K562 (cell line): ENCODE measurements at regions not wholly inside any gene's neighbourhood (a gene's known extent, or its start where the extent isn't known, plus 50 kb on each side); places are given as distances from the start of the nearest gene placed in this dataset.

ENCODE experiments used
- CAMTA2 ChIP-seq: fragments of 250-450 bp; sonication (Bioruptor Pico); conservative IDR thresholded peaks from 2 replicates; pipeline ENCODE4 v1.5.1; 2022
- CBFA2T2 ChIP-seq: fragments of 450-650 bp; conservative IDR thresholded peaks from 2 replicates; pipeline ENCODE4 v1.6.1; 2017; ENCODE audit warnings: mild to moderate bottlenecking
- CHD7 ChIP-seq: fragments of 200-600 bp; sonication (generic); IDR thresholded peaks from one replicate; pipeline ENCODE4 v1.6.1; 2012; ENCODE audit warnings: mild to moderate bottlenecking, low read depth, low read length, inconsistent platforms
- CTBP1 ChIP-seq: fragments of 450-650 bp; IDR thresholded peaks from 2 replicates; pipeline ENCODE4 v1.6.1; 2016; ENCODE audit warnings: borderline replicate concordance
- DACH1 ChIP-seq: fragments of 450-650 bp; IDR thresholded peaks from 2 replicates; pipeline ENCODE4 v1.6.1; 2018; ENCODE audit not compliant: partially characterized antibody
- NFYB ChIP-seq: IDR thresholded peaks from 2 replicates; pipeline ENCODE4 v1.6.1; 2011; ENCODE audit warnings: mild to moderate bottlenecking, moderate library complexity; ENCODE audit not compliant: insufficient read length; ENCODE audit errors: extremely low read depth
- NR2C1 ChIP-seq, 2 experiments: fragments of 450-650 bp; IDR thresholded peaks; 2 replicates each; pipeline ENCODE4 v1.6.1; 2017; ENCODE audit warnings: mild to moderate bottlenecking in 2 of 2, antibody characterized with exemption in 1 of 2, inconsistent platforms in 1 of 2, missing compliant biosample characterization in 1 of 2, missing genetic modification characterization in 1 of 2
- NR2C2 ChIP-seq, 2 experiments: fragments of 200-800 bp in 1 of 2; sonication (Bioruptor generic) in 1 of 2; sonication (generic) in 1 of 2; formaldehyde crosslinking in 1 of 2; IDR thresholded peaks; 2 replicates each; pipeline versions ENCODE4 v1.6.1 to v1.8.0; 2016 to 2022; ENCODE audit warnings: mild to moderate bottlenecking in 1 of 2, missing compliant biosample characterization in 1 of 2, missing genetic modification characterization in 1 of 2, missing genetic modification reagents in 1 of 2
- SAFB2 ChIP-seq: fragments of 200-400 bp; formaldehyde crosslinking; IDR thresholded peaks from 2 replicates; pipeline ENCODE4 v1.6.1; 2018; ENCODE audit warnings: borderline replicate concordance, low read length, low read depth, moderate library complexity; ENCODE audit not compliant: severe bottlenecking
- USF1 ChIP-seq: sonication (generic); formaldehyde crosslinking; IDR thresholded peaks from 2 replicates; pipeline ENCODE4 v1.9.0; 2022; ENCODE audit warnings: mild to moderate bottlenecking, missing genetic modification reagents
- ZBTB26 ChIP-seq: fragments of 450-650 bp; formaldehyde crosslinking; IDR thresholded peaks from 2 replicates; pipeline ENCODE4 v1.4.0; 2022; ENCODE audit warnings: missing genetic modification characterization
- ZNF668 ChIP-seq: fragments of 250-450 bp; sonication (Bioruptor Pico); IDR thresholded peaks from 2 replicates; pipeline ENCODE4 v1.8.0; 2022; ENCODE audit warnings: mild to moderate bottlenecking, inconsistent platforms

- TF ChIP-seq ZBTB26 = no peak
- no peak for TF ChIP-seq NR2C1 (IDR thresholded peaks at IDR 0.05)
- TF ChIP-seq NR2C1 (tag; IDR thresholded peaks at IDR 0.05) = peak; percentile 40; the same call in 1 of the 2 replicates
- TF ChIP-seq SAFB2 = no peak
- no peak for TF ChIP-seq CAMTA2
- no peak for TF ChIP-seq NFYB
- TF ChIP-seq CBFA2T2 = no peak
- TF ChIP-seq CTBP1 = no peak
- no peak for TF ChIP-seq ZNF668 (CRISPR knock-in tag)
- TF ChIP-seq CHD7 = no peak
- TF ChIP-seq NR2C2 (CRISPR knock-in tag; IDR thresholded peaks at IDR 0.05) = no peak
- peak; percentile 76 for TF ChIP-seq NR2C2 (tag; IDR thresholded peaks at IDR 0.05)
- no peak for TF ChIP-seq USF1 (CRISPR knock-in tag)
- no peak for TF ChIP-seq DACH1
Measured at GRCh38 chr9:107569174-107569573, 79.6 kb upstream of the KLF4 start (continued).
